MM.1S (cell line): ENCODE measurements at regions not wholly inside any gene's neighbourhood (a gene's known extent, or its start where the extent isn't known, plus 50 kb on each side); places are given as distances from the start of the nearest gene placed in this dataset.

ENCODE experiments used
- EZH2phosphoT487 ChIP-seq: fragments of 300-600 bp; sonication (generic); IDR thresholded peaks from 2 replicates; pipeline ENCODE4 v1.6.1; 2018; ENCODE audit warnings: antibody characterized with exemption, low read length
- TF ChIP-seq, protein P1 (sequence below): fragments of 300-600 bp; sonication (generic); IDR thresholded peaks from 2 replicates; pipeline ENCODE4 v1.5.1; 2016; ENCODE audit warnings: antibody characterized with exemption, low read length, mixed read lengths

DNA sequence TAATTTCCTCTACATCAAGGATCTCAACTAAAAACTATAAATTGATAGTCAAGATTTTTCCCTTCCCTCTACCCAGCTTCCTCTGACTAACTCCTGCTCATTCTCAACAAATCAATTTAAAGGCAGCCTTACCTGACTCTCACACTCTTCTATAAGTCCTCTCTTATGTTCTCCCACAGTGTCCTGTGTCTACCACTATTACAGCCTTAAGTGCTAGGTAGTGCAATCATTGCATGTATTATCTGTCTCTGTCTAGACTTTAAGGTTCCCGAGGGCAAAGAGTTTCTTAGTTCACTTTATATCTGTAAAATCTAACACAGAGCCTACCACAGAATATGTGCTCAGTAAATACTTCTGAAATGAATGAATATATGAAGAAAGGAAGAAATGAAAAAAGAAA lies 123.7 kb downstream of the BTC start:
- TF ChIP-seq, protein P1, sequence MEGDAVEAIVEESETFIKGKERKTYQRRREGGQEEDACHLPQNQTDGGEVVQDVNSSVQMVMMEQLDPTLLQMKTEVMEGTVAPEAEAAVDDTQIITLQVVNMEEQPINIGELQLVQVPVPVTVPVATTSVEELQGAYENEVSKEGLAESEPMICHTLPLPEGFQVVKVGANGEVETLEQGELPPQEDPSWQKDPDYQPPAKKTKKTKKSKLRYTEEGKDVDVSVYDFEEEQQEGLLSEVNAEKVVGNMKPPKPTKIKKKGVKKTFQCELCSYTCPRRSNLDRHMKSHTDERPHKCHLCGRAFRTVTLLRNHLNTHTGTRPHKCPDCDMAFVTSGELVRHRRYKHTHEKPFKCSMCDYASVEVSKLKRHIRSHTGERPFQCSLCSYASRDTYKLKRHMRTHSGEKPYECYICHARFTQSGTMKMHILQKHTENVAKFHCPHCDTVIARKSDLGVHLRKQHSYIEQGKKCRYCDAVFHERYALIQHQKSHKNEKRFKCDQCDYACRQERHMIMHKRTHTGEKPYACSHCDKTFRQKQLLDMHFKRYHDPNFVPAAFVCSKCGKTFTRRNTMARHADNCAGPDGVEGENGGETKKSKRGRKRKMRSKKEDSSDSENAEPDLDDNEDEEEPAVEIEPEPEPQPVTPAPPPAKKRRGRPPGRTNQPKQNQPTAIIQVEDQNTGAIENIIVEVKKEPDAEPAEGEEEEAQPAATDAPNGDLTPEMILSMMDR = no peak
- no peak for TF ChIP-seq EZH2phosphoT487
